Suprapubic skin (tissue), 4 donors: ENCODE measurements at regions not wholly inside any gene's neighbourhood (a gene's known extent, or its start where the extent isn't known, plus 50 kb on each side); places are given as distances from the start of the nearest gene placed in this dataset.

ENCODE experiments used
- EP300 ChIP-seq: sonication (generic); formaldehyde crosslinking; IDR thresholded peaks from one replicate; pipeline ENCODE4 v1.6.1; 2017; ENCODE audit warnings: antibody characterized with exemption
- POLR2AphosphoS5 ChIP-seq, 3 donors: sonication (generic); formaldehyde crosslinking; IDR thresholded peaks; one replicate each; pipeline ENCODE4 v1.6.1; 2017; ENCODE audit warnings: antibody characterized with exemption in 3 of 3
- TF ChIP-seq, protein P1 (sequence below), 2 donors: fragments of 200-600 bp in 1 of 2; fragments of 450-650 bp in 1 of 2; sonication (generic) in 1 of 2; IDR thresholded peaks; one replicate each; pipeline ENCODE4 v1.5.1; 2016 to 2019; ENCODE audit warnings: antibody characterized with exemption in 2 of 2, mild to moderate bottlenecking in 1 of 2, moderate library complexity in 1 of 2

DNA sequence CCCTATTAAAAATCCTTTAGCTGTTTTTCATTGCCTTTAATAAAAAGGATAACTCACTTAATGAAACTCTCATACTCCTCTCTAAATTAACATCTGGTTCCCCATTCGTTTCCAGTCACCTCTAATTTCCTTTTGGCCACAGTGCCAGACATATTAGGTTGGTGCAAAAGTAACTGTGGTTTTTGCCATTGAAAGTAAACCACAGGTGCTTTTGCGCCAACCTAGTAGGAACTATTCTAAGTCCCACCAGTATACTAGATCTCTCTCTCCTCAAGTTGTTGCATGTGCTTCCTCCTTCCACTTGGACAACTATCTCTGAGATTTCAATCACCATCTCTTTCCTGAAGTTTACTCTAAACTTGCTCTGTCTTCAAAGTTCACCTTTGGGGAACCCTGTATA, 961.1 kb downstream of the TBC1D32 start:
- TF ChIP-seq EP300 = no peak
- TF ChIP-seq, protein P1, sequence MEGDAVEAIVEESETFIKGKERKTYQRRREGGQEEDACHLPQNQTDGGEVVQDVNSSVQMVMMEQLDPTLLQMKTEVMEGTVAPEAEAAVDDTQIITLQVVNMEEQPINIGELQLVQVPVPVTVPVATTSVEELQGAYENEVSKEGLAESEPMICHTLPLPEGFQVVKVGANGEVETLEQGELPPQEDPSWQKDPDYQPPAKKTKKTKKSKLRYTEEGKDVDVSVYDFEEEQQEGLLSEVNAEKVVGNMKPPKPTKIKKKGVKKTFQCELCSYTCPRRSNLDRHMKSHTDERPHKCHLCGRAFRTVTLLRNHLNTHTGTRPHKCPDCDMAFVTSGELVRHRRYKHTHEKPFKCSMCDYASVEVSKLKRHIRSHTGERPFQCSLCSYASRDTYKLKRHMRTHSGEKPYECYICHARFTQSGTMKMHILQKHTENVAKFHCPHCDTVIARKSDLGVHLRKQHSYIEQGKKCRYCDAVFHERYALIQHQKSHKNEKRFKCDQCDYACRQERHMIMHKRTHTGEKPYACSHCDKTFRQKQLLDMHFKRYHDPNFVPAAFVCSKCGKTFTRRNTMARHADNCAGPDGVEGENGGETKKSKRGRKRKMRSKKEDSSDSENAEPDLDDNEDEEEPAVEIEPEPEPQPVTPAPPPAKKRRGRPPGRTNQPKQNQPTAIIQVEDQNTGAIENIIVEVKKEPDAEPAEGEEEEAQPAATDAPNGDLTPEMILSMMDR (IDR thresholded peaks at IDR 0.05) = no peak
- no peak for TF ChIP-seq POLR2AphosphoS5 (IDR thresholded peaks at IDR 0.05)
